MM.1S (cell line): ENCODE measurements at regions not wholly inside any gene's neighbourhood (a gene's known extent, or its start where the extent isn't known, plus 50 kb on each side); places are given as distances from the start of the nearest gene placed in this dataset.

Experiments used
- DNase-seq: peaks from one replicate; pipeline ENCODE4 v3.0.0-alpha.2; 2015
- H2AFZ ChIP-seq: fragments of 300-600 bp; sonication (generic); 2 replicates; pipeline ENCODE4 v1.6.0; 2016; ENCODE audit warnings: antibody characterized with exemption, low read length
- H3F3A ChIP-seq: fragments of 300-600 bp; sonication (generic); 2 replicates; pipeline ENCODE4 v1.6.1; 2016; ENCODE audit warnings: mild to moderate bottlenecking, antibody characterized with exemption, low read length, moderate library complexity, mixed read lengths; ENCODE audit not compliant: insufficient read depth
- H3K27ac ChIP-seq: fragments of 300-600 bp; sonication (generic); 2 replicates; pipeline ENCODE4 v1.5.1; 2016; ENCODE audit warnings: mild to moderate bottlenecking, low read length
- H3K27me3 ChIP-seq: fragments of 300-600 bp; sonication (generic); replicated peaks from 2 replicates; pipeline ENCODE4 v1.6.0; 2016; ENCODE audit warnings: low read length; ENCODE audit not compliant: insufficient read depth
- H3K36me3 ChIP-seq: fragments of 300-600 bp; sonication (generic); replicated peaks from 2 replicates; pipeline ENCODE4 v1.6.1; 2016; ENCODE audit warnings: mild to moderate bottlenecking, low read length, mixed read lengths; ENCODE audit not compliant: insufficient read depth
- H3K4me1 ChIP-seq: fragments of 300-600 bp; sonication (generic); 2 replicates; pipeline ENCODE4 v1.6.1; 2016; ENCODE audit warnings: low read length, mixed read lengths
- H3K4me2 ChIP-seq: fragments of 300-600 bp; sonication (generic); 2 replicates; pipeline ENCODE4 v1.6.0; 2016; ENCODE audit warnings: low read depth, low read length
- H3K4me3 ChIP-seq: fragments of 300-600 bp; sonication (generic); 2 replicates; pipeline ENCODE4 v1.5.1; 2016; ENCODE audit warnings: low read length, mixed read lengths
- H3K79me2 ChIP-seq: fragments of 300-600 bp; sonication (generic); 2 replicates; pipeline ENCODE4 v1.6.1; 2016; ENCODE audit warnings: mixed run types, low read length, mixed read lengths
- H3K9ac ChIP-seq: fragments of 300-600 bp; sonication (generic); 2 replicates; pipeline ENCODE4 v1.6.1; 2016; ENCODE audit warnings: low read length, mixed read lengths
- H3K9me2 ChIP-seq: fragments of 300-600 bp; sonication (generic); replicated peaks from 2 replicates; pipeline ENCODE4 v1.6.1; 2016; ENCODE audit warnings: mild to moderate bottlenecking, low read length, mixed read lengths; ENCODE audit not compliant: insufficient read depth
- H3K9me3 ChIP-seq: fragments of 300-600 bp; sonication (generic); replicated peaks from 2 replicates; pipeline ENCODE4 v1.6.1; 2016; ENCODE audit warnings: mild to moderate bottlenecking, low read length, mixed read lengths; ENCODE audit not compliant: insufficient read depth
- H4K20me1 ChIP-seq: fragments of 300-600 bp; sonication (generic); 2 replicates; pipeline ENCODE4 v1.6.1; 2016; ENCODE audit warnings: mild to moderate bottlenecking, low read length, moderate library complexity, mixed read lengths; ENCODE audit not compliant: insufficient read depth
- CTCF ChIP-seq: fragments of 300-600 bp; sonication (generic); IDR thresholded peaks from 2 replicates; pipeline ENCODE4 v1.5.1; 2016; ENCODE audit warnings: antibody characterized with exemption, low read length, mixed read lengths
- EZH2 ChIP-seq: fragments of 300-600 bp; sonication (generic); optimal IDR thresholded peaks from 2 replicates; pipeline ENCODE3; 2017; ENCODE audit warnings: low read depth, mild to moderate bottlenecking, antibody characterized with exemption, low read length, mixed read lengths
- EZH2phosphoT487 ChIP-seq: fragments of 300-600 bp; sonication (generic); IDR thresholded peaks from 2 replicates; pipeline ENCODE4 v1.6.1; 2018; ENCODE audit warnings: antibody characterized with exemption, low read length

DNA sequence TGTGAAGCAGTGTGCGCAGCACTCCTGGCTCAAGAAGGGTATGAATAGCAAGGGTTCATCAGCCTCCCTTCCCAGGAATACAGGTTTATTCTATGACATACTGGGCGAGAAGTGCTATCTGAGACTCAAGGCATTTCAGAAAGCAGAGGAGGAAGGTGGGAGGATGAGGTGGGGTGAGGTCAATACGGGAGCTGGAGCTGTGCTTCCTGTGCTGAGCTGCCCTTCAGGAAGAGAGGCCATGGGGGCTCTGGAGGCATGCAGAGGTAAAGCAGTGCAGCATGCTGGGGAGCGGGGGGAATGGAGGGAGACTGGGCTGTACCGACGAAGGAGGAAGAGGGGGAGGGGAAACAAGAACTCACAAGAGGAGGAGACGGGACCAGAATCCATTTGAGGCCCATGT lies 717.6 kb downstream of the PTPRU start:
- H3K27me3 ChIP-seq = peaks cover 69% of the 10 kb centered on the region
- H3K4me2 ChIP-seq = no peak overlapping the region
- H3K36me3 ChIP-seq = no peaks in the 10 kb centered on the region
- no peak overlapping the region for H3K4me3 ChIP-seq
- no peak overlapping the region for H3K27ac ChIP-seq
- no peaks in the 10 kb centered on the region for H3K79me2 ChIP-seq
- DNase-seq = no peak
- no peak overlapping the region for H3K9ac ChIP-seq
- no peak overlapping the region for H2AFZ ChIP-seq
- H3K4me1 ChIP-seq = no peaks in the 10 kb centered on the region
- no peaks in the 10 kb centered on the region for H3K9me2 ChIP-seq
- H4K20me1 ChIP-seq = no peaks in the 10 kb centered on the region
- no peaks in the 10 kb centered on the region for H3K9me3 ChIP-seq
- no peaks in the 10 kb centered on the region for H3F3A ChIP-seq
- TF ChIP-seq CTCF (no peak), EZH2 (no peak), EZH2phosphoT487 (no peak)

DNA sequence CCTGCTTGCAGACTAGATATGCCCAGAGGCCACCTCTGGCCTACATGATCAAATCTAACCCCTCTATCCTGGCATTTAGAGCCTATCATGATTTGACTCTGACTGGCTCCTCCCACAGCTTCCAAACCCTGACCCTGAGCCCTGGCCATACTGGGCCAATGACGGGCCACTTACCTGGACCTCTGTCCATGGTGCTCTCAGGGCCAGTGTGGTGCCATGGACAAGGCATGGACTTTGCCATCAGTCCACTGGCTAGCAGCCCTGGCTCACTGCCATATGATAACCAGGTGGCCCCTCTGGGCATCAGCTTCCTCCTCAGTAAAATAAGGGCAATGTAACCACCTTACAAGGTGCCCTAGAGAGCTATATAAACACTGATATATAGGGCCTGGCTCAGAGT lies 713.4 kb downstream of the PTPRU start:
- H4K20me1 ChIP-seq = no peaks in the 10 kb centered on the region
- H3K9me3 ChIP-seq = no peaks in the 10 kb centered on the region
- peaks cover 49% of the 10 kb centered on the region for H3K27me3 ChIP-seq
- DNase-seq = no peak
- H3K27ac ChIP-seq = no peak overlapping the region
- H3K79me2 ChIP-seq = no peaks in the 10 kb centered on the region
- no peaks in the 10 kb centered on the region for H3K9me2 ChIP-seq
- TF ChIP-seq CTCF (no peak), EZH2 (no peak), EZH2phosphoT487 (no peak)
- H3F3A ChIP-seq = no peaks in the 10 kb centered on the region
- no peak overlapping the region for H3K9ac ChIP-seq
- H2AFZ ChIP-seq = no peak overlapping the region
- no peaks in the 10 kb centered on the region for H3K4me1 ChIP-seq
- H3K4me2 ChIP-seq = no peak overlapping the region
- no peak overlapping the region for H3K4me3 ChIP-seq
- no peaks in the 10 kb centered on the region for H3K36me3 ChIP-seq

GRCh38 chr1:29948581-29948980 lies 712.3 kb downstream of the PTPRU start:
- no peaks in the 10 kb centered on the region for H3K9me3 ChIP-seq
- no peaks in the 10 kb centered on the region for H3K36me3 ChIP-seq
- H2AFZ ChIP-seq = no peak overlapping the region
- no peak overlapping the region for H3K4me3 ChIP-seq
- H3K9me2 ChIP-seq = no peaks in the 10 kb centered on the region
- H3K9ac ChIP-seq = no peak overlapping the region
- H3K27me3 ChIP-seq = peaks cover 41% of the 10 kb centered on the region
- H3K4me2 ChIP-seq = no peak overlapping the region
- no peak for DNase-seq
- no peaks in the 10 kb centered on the region for H4K20me1 ChIP-seq
- no peaks in the 10 kb centered on the region for H3F3A ChIP-seq
- H3K27ac ChIP-seq = no peak overlapping the region
- no peak for TF ChIP-seq CTCF
- H3K4me1 ChIP-seq = no peaks in the 10 kb centered on the region
- no peaks in the 10 kb centered on the region for H3K79me2 ChIP-seq

DNA sequence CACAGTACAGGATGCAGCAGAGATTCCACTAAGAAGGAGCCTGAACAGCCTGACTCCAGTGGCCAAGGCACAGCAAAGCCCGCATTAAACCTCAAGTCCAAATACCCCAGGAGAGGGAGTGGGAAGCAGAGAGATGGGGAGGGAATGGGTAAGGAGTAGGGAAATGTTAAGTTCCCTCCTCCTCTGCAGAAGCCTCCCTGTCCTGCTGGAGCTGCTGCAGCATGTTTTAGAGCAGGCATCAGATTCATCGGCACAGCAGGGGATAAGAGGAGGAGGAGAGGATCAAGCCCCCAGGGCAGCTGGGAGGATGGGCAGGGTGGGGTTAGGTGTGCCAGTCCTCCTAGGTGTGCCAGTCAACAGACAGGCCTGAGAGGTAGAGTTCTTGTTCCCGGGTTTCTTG lies 709.7 kb downstream of the PTPRU start:
- no peak for DNase-seq
- no peak overlapping the region for H3K4me3 ChIP-seq
- no peaks in the 10 kb centered on the region for H3F3A ChIP-seq
- H3K9ac ChIP-seq = no peak overlapping the region
- no peak overlapping the region for H3K27ac ChIP-seq
- no peak overlapping the region for H2AFZ ChIP-seq
- H3K4me1 ChIP-seq = no peaks in the 10 kb centered on the region
- H4K20me1 ChIP-seq = no peaks in the 10 kb centered on the region
- no peaks in the 10 kb centered on the region for H3K79me2 ChIP-seq
- H3K9me2 ChIP-seq = no peaks in the 10 kb centered on the region
- H3K36me3 ChIP-seq = no peaks in the 10 kb centered on the region
- TF ChIP-seq EZH2 (no peak), EZH2phosphoT487 (no peak), CTCF (no peak)
- H3K4me2 ChIP-seq = no peak overlapping the region
- H3K9me3 ChIP-seq = no peaks in the 10 kb centered on the region
- peaks cover 29% of the 10 kb centered on the region for H3K27me3 ChIP-seq
